GM12892 (cell line): ENCODE measurements at regions not wholly inside any gene's neighbourhood (a gene's known extent, or its start where the extent isn't known, plus 50 kb on each side); places are given as distances from the start of the nearest gene placed in this dataset.

Experiments used
- POLR2A ChIP-seq: IDR thresholded peaks from 2 replicates; pipeline ENCODE4 v1.6.1; 2011; ENCODE audit warnings: low read depth, low read length, control low read depth
- POLR2AphosphoS5 ChIP-seq: IDR thresholded peaks from 2 replicates; pipeline ENCODE4 v1.6.1; 2011; ENCODE audit warnings: low read depth, low read length, control low read depth
- TAF1 ChIP-seq: IDR thresholded peaks from 2 replicates; pipeline ENCODE4 v1.6.1; 2011; ENCODE audit warnings: low read depth, mild to moderate bottlenecking, control low read depth, low read length, borderline replicate concordance

- no peak for TF ChIP-seq TAF1
- TF ChIP-seq POLR2A, result no peak
- no peak for TF ChIP-seq POLR2AphosphoS5
Observed at GRCh38 chr16:63672493-63672892, 1449.4 kb downstream of the CDH11 start.
